PC-3 (cell line): ENCODE measurements at regions not wholly inside any gene's neighbourhood (a gene's known extent, or its start where the extent isn't known, plus 50 kb on each side); places are given as distances from the start of the nearest gene placed in this dataset.

Experiments
- ATAC-seq: fragments of 200-7000 bp; cut with Tn5 transposase; 2 replicates; pipeline ENCODE4 v1.9.1; 2020; ENCODE audit warnings: mild to moderate bottlenecking, moderate library complexity
- BruUV-seq: library from RNA; stranded (reverse); fragments of 400-500 nt; replicated peaks from 2 replicates; lab custom pipeline; 2021; lab: Mats Ljungman, UMichigan
- CTCF ChIA-PET: fragments of 300-600 bp; sonication (Branson Sonifier 250); formaldehyde crosslinking; loops from one replicate; lab custom pipeline; 2022; ENCODE audit warnings: antibody characterized with exemption; lab: Charles Lee
- POLR2A ChIA-PET: fragments of 300-600 bp; sonication (Branson Sonifier 250); formaldehyde crosslinking; loops from one replicate; lab custom pipeline; 2022; ENCODE audit warnings: antibody characterized with exemption; ENCODE audit not compliant: unreplicated experiment; lab: Charles Lee
- DNase-seq: peaks from one replicate; pipeline ENCODE4 v3.0.0-alpha.2; 2015
- H2AFZ ChIP-seq: fragments of 300-600 bp; sonication (generic); 2 replicates; pipeline ENCODE4 v1.6.0; 2016; ENCODE audit warnings: antibody characterized with exemption, low read length
- H3F3A ChIP-seq: fragments of 300-600 bp; sonication (generic); one replicate; pipeline ENCODE4 v1.6.0; 2017; ENCODE audit warnings: antibody characterized with exemption, low read length, control low read depth, mild to moderate bottlenecking; ENCODE audit not compliant: unreplicated experiment
- H3K27ac ChIP-seq: fragments of 300-600 bp; sonication (generic); 2 replicates; pipeline ENCODE4 v1.5.1; 2016; ENCODE audit warnings: mild to moderate bottlenecking, low read length
- H3K27me3 ChIP-seq: fragments of 300-600 bp; sonication (generic); 2 replicates; pipeline ENCODE4 v1.6.1; 2016; ENCODE audit warnings: low read length, mixed read lengths
- H3K36me3 ChIP-seq: fragments of 300-600 bp; sonication (generic); 2 replicates; pipeline ENCODE4 v1.6.1; 2016; ENCODE audit warnings: low read depth, mixed run types, low read length, mixed read lengths
- H3K4me1 ChIP-seq: fragments of 300-600 bp; sonication (generic); 2 replicates; pipeline ENCODE4 v1.5.1; 2016; ENCODE audit warnings: low read length; ENCODE audit not compliant: insufficient read depth
- H3K4me2 ChIP-seq: fragments of 300-600 bp; sonication (generic); 2 replicates; pipeline ENCODE4 v1.6.0; 2016; ENCODE audit warnings: low read length
- H3K4me3 ChIP-seq: fragments of 300-600 bp; sonication (generic); 2 replicates; pipeline ENCODE4 v1.5.1; 2016; ENCODE audit warnings: mild to moderate bottlenecking, low read length, mixed read lengths
- H3K79me2 ChIP-seq: fragments of 300-600 bp; sonication (generic); 2 replicates; pipeline ENCODE4 v1.6.1; 2017; ENCODE audit warnings: low read length, mixed read lengths
- H3K9ac ChIP-seq: fragments of 300-600 bp; sonication (generic); 2 replicates; pipeline ENCODE4 v1.6.0; 2016; ENCODE audit warnings: mild to moderate bottlenecking, low read length
- H3K9me2 ChIP-seq: fragments of 300-600 bp; sonication (generic); replicated peaks from 2 replicates; pipeline ENCODE4 v1.6.1; 2016; ENCODE audit warnings: mixed run types, low read length, mixed read lengths
- H3K9me3 ChIP-seq: fragments of 300-600 bp; sonication (generic); 2 replicates; pipeline ENCODE4 v1.6.1; 2016; ENCODE audit warnings: low read length, mixed read lengths
- H4K20me1 ChIP-seq: fragments of 300-600 bp; sonication (generic); 2 replicates; pipeline ENCODE4 v1.6.1; 2016; ENCODE audit warnings: low read length, mixed read lengths
- EZH2 ChIP-seq: fragments of 300-600 bp; sonication (generic); IDR thresholded peaks from one replicate; pipeline ENCODE4 v1.6.1; 2017; ENCODE audit warnings: antibody characterized with exemption, mild to moderate bottlenecking, low read length; ENCODE audit not compliant: unreplicated experiment
- EZH2phosphoT487 ChIP-seq: fragments of 300-600 bp; sonication (generic); IDR thresholded peaks from 2 replicates; pipeline ENCODE4 v1.6.1; 2018; ENCODE audit warnings: mild to moderate bottlenecking, antibody characterized with exemption, low read length, borderline replicate concordance
- intact Hi-C: fragments of 100-400 bp; cut with micrococcal nuclease; formaldehyde crosslinking; loops from 2 replicates; pipeline ENCODE4 v1.9.0; 2023
- TF ChIP-seq, protein P1 (sequence below): fragments of 300-600 bp; sonication (generic); conservative IDR thresholded peaks from 2 replicates; pipeline ENCODE4 v1.5.1; 2017; ENCODE audit warnings: antibody characterized with exemption, low read depth, mild to moderate bottlenecking, low read length

GRCh38 chr16:64130140-64130539 lies 991.7 kb downstream of the CDH11 start:
- Histone ChIP-seq H3K9ac (no peak overlapping the region), H3K9me3 (no peaks in the 10 kb centered on the region), H3K36me3 (no peaks in the 10 kb centered on the region), H3K27me3 (no peaks in the 10 kb centered on the region), H4K20me1 (no peaks in the 10 kb centered on the region), H3F3A (no peaks in the 10 kb centered on the region), H3K79me2 (no peaks in the 10 kb centered on the region), H3K4me3 (no peak overlapping the region), H2AFZ (no peak overlapping the region), H3K4me1 (no peaks in the 10 kb centered on the region), H3K4me2 (no peak overlapping the region), H3K27ac (no peak overlapping the region), H3K9me2 (no peaks in the 10 kb centered on the region)
- DNase-seq (no peak), ATAC-seq (no peak)
- BruUV-seq: no TSS peak
- TF ChIP-seq EZH2: no peak
- no peak for TF ChIP-seq EZH2phosphoT487
- TF ChIP-seq, protein P1, sequence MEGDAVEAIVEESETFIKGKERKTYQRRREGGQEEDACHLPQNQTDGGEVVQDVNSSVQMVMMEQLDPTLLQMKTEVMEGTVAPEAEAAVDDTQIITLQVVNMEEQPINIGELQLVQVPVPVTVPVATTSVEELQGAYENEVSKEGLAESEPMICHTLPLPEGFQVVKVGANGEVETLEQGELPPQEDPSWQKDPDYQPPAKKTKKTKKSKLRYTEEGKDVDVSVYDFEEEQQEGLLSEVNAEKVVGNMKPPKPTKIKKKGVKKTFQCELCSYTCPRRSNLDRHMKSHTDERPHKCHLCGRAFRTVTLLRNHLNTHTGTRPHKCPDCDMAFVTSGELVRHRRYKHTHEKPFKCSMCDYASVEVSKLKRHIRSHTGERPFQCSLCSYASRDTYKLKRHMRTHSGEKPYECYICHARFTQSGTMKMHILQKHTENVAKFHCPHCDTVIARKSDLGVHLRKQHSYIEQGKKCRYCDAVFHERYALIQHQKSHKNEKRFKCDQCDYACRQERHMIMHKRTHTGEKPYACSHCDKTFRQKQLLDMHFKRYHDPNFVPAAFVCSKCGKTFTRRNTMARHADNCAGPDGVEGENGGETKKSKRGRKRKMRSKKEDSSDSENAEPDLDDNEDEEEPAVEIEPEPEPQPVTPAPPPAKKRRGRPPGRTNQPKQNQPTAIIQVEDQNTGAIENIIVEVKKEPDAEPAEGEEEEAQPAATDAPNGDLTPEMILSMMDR: no peak
- intact Hi-C loops: no loop called here
- ChIA-PET POLR2A (no interaction called here), CTCF (no interaction called here)

- no peak overlapping the region for H3K4me3 ChIP-seq
- no peak overlapping the region for H3K9ac ChIP-seq
- H2AFZ ChIP-seq: no peak overlapping the region
- peaks cover 22% of the 10 kb centered on the region for H3K4me1 ChIP-seq
- TF ChIP-seq EZH2phosphoT487: no peak
- TF ChIP-seq, protein P1: no peak
- TF ChIP-seq EZH2: no peak
- peak; percentile 64 for DNase-seq
- peak; percentile 72 for ATAC-seq
- H3K79me2 ChIP-seq: no peaks in the 10 kb centered on the region
- H3K36me3 ChIP-seq: no peaks in the 10 kb centered on the region
- H4K20me1 ChIP-seq: no peaks in the 10 kb centered on the region
- no peaks in the 10 kb centered on the region for H3K9me3 ChIP-seq
- H3K9me2 ChIP-seq: no peaks in the 10 kb centered on the region
- H3K27me3 ChIP-seq: no peaks in the 10 kb centered on the region
- ChIA-PET CTCF (interaction anchor here (0.7 kb wide), 1 partner anchor 22 kb away, joined by 3 read pairs; no protein-coding TSS in a partner anchor), POLR2A (no interaction called here)
- no peaks in the 10 kb centered on the region for H3F3A ChIP-seq
- peak overlapping the region; percentile 78 for H3K27ac ChIP-seq
- BruUV-seq: no TSS peak
- intact Hi-C loops: no loop called here
- H3K4me2 ChIP-seq: peak overlapping the region; percentile 58
Observed at GRCh38 chr16:64122177-64122576, 999.7 kb downstream of the CDH11 start.

DNA sequence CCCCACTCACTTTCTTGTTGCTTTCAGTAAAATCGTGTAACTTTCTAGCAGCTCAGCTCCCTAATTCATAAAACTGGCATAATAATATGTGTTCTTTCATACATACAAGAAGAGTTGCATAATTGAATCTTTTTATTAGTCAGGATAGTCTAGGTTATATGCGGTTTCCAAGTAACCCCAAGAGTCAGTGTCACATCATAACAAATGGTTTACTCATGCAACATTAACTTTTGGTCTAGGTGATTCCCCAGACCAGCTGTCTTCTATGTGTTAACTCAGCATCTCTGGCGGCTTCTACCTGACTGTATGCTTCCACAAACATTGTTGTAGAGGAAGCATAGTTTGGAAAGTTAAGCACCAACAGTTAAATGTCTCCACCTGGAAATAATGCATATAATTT lies 1000.4 kb downstream of the CDH11 start:
- Histone ChIP-seq H3K9me2 (no peaks in the 10 kb centered on the region), H3K9me3 (no peaks in the 10 kb centered on the region), H3K4me3 (peak overlapping the region; percentile 23; the same call in 1 of the 2 replicates), H3K4me2 (peak overlapping the region; percentile 58), H3K27me3 (no peaks in the 10 kb centered on the region), H3K79me2 (no peaks in the 10 kb centered on the region), H2AFZ (no peak overlapping the region), H3K9ac (peak overlapping the region; percentile 14; the same call in 1 of the 2 replicates), H3K4me1 (peaks cover 22% of the 10 kb centered on the region), H3F3A (no peaks in the 10 kb centered on the region), H3K27ac (peak overlapping the region; percentile 78), H4K20me1 (no peaks in the 10 kb centered on the region), H3K36me3 (no peaks in the 10 kb centered on the region)
- peak; percentile 83 for DNase-seq
- CTCF ChIA-PET: no interaction called here
- peak; percentile 86 for ATAC-seq
- POLR2A ChIA-PET: no interaction called here
- intact Hi-C loops: no loop called here
- no TSS peak for BruUV-seq
- TF ChIP-seq, protein P1: no peak
- TF ChIP-seq EZH2phosphoT487 (no peak), EZH2 (no peak)
